HL-60 (cell line): ENCODE measurements at regions not wholly inside any gene's neighbourhood (a gene's known extent, or its start where the extent isn't known, plus 50 kb on each side); places are given as distances from the start of the nearest gene placed in this dataset.

Source experiments
- CTCF ChIP-seq: IDR thresholded peaks from one replicate; pipeline ENCODE4 v1.5.1; 2011; ENCODE audit warnings: low read length, control low read depth, inconsistent platforms; ENCODE audit not compliant: insufficient read depth
- POLR2AphosphoS5 ChIP-seq: IDR thresholded peaks from 2 replicates; pipeline ENCODE4 v1.6.1; 2012; ENCODE audit warnings: low read depth
- SPI1 ChIP-seq: IDR thresholded peaks from 2 replicates; pipeline ENCODE4 v1.6.1; 2012; ENCODE audit warnings: low read depth, mild to moderate bottlenecking, borderline replicate concordance
- TF ChIP-seq, protein P1 (sequence below): IDR thresholded peaks from 2 replicates; pipeline ENCODE4 v1.6.1; 2012; ENCODE audit warnings: low read depth; ENCODE audit not compliant: insufficient replicate concordance

DNA sequence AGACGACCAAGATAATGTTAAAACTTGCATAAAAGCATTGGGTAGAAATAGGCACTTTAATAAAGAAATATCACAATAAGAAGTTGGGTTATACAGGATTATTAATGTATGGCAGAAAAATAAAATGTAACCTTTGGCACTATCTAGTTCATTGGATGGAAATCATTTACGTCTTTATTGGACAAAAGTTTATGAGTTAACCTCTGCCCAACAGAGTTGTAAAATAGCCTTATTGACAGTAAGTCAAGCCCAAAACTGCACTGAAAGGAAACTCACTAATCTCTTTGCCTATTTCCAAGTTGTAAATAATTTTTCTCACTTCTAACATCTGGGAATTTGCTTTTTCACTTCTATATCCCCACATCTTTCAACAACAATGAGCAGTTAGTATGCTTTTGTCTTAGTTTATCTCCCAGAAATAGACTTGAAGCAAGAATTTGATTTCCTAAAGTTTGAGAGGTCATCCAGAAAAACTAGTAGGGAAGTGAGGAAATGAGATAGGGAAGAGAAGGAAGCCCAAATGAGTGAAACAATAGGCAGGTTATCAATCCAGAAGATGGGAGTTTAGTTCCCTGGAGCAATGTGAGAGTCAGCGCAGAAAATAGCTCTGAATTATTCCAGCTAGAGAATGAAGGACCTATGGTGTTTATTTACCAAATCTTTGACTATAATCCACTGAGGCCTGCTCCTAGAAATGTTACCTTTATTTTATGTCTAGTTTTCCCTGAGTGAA is 434.8 kb downstream of the CCER1 start:
- TF ChIP-seq, protein P1, sequence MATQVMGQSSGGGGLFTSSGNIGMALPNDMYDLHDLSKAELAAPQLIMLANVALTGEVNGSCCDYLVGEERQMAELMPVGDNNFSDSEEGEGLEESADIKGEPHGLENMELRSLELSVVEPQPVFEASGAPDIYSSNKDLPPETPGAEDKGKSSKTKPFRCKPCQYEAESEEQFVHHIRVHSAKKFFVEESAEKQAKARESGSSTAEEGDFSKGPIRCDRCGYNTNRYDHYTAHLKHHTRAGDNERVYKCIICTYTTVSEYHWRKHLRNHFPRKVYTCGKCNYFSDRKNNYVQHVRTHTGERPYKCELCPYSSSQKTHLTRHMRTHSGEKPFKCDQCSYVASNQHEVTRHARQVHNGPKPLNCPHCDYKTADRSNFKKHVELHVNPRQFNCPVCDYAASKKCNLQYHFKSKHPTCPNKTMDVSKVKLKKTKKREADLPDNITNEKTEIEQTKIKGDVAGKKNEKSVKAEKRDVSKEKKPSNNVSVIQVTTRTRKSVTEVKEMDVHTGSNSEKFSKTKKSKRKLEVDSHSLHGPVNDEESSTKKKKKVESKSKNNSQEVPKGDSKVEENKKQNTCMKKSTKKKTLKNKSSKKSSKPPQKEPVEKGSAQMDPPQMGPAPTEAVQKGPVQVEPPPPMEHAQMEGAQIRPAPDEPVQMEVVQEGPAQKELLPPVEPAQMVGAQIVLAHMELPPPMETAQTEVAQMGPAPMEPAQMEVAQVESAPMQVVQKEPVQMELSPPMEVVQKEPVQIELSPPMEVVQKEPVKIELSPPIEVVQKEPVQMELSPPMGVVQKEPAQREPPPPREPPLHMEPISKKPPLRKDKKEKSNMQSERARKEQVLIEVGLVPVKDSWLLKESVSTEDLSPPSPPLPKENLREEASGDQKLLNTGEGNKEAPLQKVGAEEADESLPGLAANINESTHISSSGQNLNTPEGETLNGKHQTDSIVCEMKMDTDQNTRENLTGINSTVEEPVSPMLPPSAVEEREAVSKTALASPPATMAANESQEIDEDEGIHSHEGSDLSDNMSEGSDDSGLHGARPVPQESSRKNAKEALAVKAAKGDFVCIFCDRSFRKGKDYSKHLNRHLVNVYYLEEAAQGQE = no peak
- TF ChIP-seq CTCF (no peak), POLR2AphosphoS5 (no peak), SPI1 (no peak)
